Stimulated activated CD4-positive, alpha-beta T cell treated with anti-CD3 and anti-CD28 coated beads, Interleukin-1b, Interleukin-23, amount 100 ng/mL, for 4 hours (primary cell): ENCODE measurements at regions not wholly inside any gene's neighbourhood (a gene's known extent, or its start where the extent isn't known, plus 50 kb on each side); places are given as distances from the start of the nearest gene placed in this dataset.

Experiments used
- DNase-seq, 2 donors: peaks; one replicate each; pipeline ENCODE4 v3.0.0-alpha.2; 2020; ENCODE audit warnings: low read depth in 2 of 2

GRCh38 chr10:43959364-43960134, 310.9 kb upstream of the ZNF32 start:
- no peak for DNase-seq

- no peak for DNase-seq
Measured at GRCh38 chr10:43958964-43959363, 310.3 kb upstream of the ZNF32 start.

GRCh38 chr10:43958071-43958432, 309.4 kb upstream of the ZNF32 start:
- no peak for DNase-seq

GRCh38 chr10:43957267-43958070, 308.8 kb upstream of the ZNF32 start:
- no peak for DNase-seq

- no peak for DNase-seq
Measured at GRCh38 chr10:43955978-43956377, 307.3 kb upstream of the ZNF32 start.

GRCh38 chr10:43955002-43955596, 306.4 kb upstream of the ZNF32 start:
- DNase-seq = no peak

- no peak for DNase-seq
Measured at GRCh38 chr10:43953672-43954071, 305.0 kb upstream of the ZNF32 start.

- DNase-seq = no peak
Measured at GRCh38 chr10:43952760-43953159, 304.1 kb upstream of the ZNF32 start.

- no peak for DNase-seq
Measured at GRCh38 chr10:43949351-43949750, 300.7 kb upstream of the ZNF32 start.

- no peak for DNase-seq
Measured at GRCh38 chr10:43946445-43946844, 297.8 kb upstream of the ZNF32 start.

- no peak for DNase-seq
Measured at GRCh38 chr10:43945908-43946307, 297.2 kb upstream of the ZNF32 start.

GRCh38 chr10:43945094-43945730, 296.5 kb upstream of the ZNF32 start:
- no peak for DNase-seq

- no peak for DNase-seq
Measured at GRCh38 chr10:43944381-43945093, 295.9 kb upstream of the ZNF32 start.

GRCh38 chr10:43943818-43944360, 295.2 kb upstream of the ZNF32 start:
- no peak for DNase-seq

GRCh38 chr10:43943119-43943817, 294.6 kb upstream of the ZNF32 start:
- DNase-seq = peak in 1 of 2 donors; percentile 5

GRCh38 chr10:43942096-43942850, 293.6 kb upstream of the ZNF32 start:
- DNase-seq = no peak

- DNase-seq = no peak
Measured at GRCh38 chr10:43940898-43941837, 292.5 kb upstream of the ZNF32 start.

GRCh38 chr10:43939939-43940820, 291.5 kb upstream of the ZNF32 start:
- DNase-seq = no peak
